AG04449 (cell line): ENCODE measurements at regions not wholly inside any gene's neighbourhood (a gene's known extent, or its start where the extent isn't known, plus 50 kb on each side); places are given as distances from the start of the nearest gene placed in this dataset.

Experiments used
- CTCF ChIA-PET: fragments of 350-600 bp; formaldehyde crosslinking; extraction: SDS; loops from one replicate; lab custom pipeline; 2021; ENCODE audit warnings: antibody characterized with exemption; lab: Yijun Ruan, JAX
- POLR2A ChIA-PET: fragments of 400-600, 350-600 bp; formaldehyde crosslinking; extraction: SDS; loops from one replicate; lab custom pipeline; 2020; ENCODE audit warnings: antibody characterized with exemption, inconsistent platforms; lab: Yijun Ruan, JAX
- DNase-seq: peaks from one replicate; pipeline ENCODE4 v3.0.0-alpha.2; 2010; ENCODE audit warnings: low read depth, low spot score
- H3K4me3 ChIP-seq: 2 replicates; pipeline ENCODE4 v1.5.1; 2011; ENCODE audit warnings: low read depth, mild to moderate bottlenecking, control low read depth, low read length
- CTCF ChIP-seq: IDR thresholded peaks from one replicate; pipeline ENCODE4 v1.5.1; 2011; ENCODE audit warnings: mild to moderate bottlenecking, moderate library complexity, low read length, control low read depth, inconsistent platforms; ENCODE audit not compliant: insufficient read depth; ENCODE audit errors: missing control alignments

GRCh38 chr14:104377256-104377655 lies 202.3 kb upstream of the C14orf180 start:
- ChIA-PET CTCF (no interaction called here), POLR2A (no interaction called here)
- DNase-seq = no peak
- H3K4me3 ChIP-seq = no peak overlapping the region
- no peak for TF ChIP-seq CTCF

GRCh38 chr14:104378698-104379113 lies 200.9 kb upstream of the C14orf180 start:
- no peak for DNase-seq
- H3K4me3 ChIP-seq = no peak overlapping the region
- ChIA-PET POLR2A (no interaction called here), CTCF (no interaction called here)
- no peak for TF ChIP-seq CTCF

- ChIA-PET POLR2A (no interaction called here), CTCF (no interaction called here)
- no peak overlapping the region for H3K4me3 ChIP-seq
- no peak for DNase-seq
- TF ChIP-seq CTCF = no peak
Observed at GRCh38 chr14:104382361-104383087, 197.0 kb upstream of the C14orf180 start.

- H3K4me3 ChIP-seq = no peak overlapping the region
- ChIA-PET CTCF (no interaction called here), POLR2A (no interaction called here)
- TF ChIP-seq CTCF = no peak
- DNase-seq = no peak
Observed at GRCh38 chr14:104383088-104383995, 196.2 kb upstream of the C14orf180 start.

- ChIA-PET POLR2A (no interaction called here), CTCF (no interaction called here)
- no peak overlapping the region for H3K4me3 ChIP-seq
- no peak for TF ChIP-seq CTCF
- no peak for DNase-seq
Observed at GRCh38 chr14:104383996-104384775, 195.4 kb upstream of the C14orf180 start.

- POLR2A ChIA-PET = no interaction called here
- CTCF ChIA-PET = no interaction called here
- H3K4me3 ChIP-seq = no peak overlapping the region
- DNase-seq = no peak
- TF ChIP-seq CTCF = no peak
Observed at GRCh38 chr14:104384776-104385071, 194.8 kb upstream of the C14orf180 start.
